ENCODE measurements at regions not wholly inside any gene's neighbourhood (a gene's known extent, or its start where the extent isn't known, plus 50 kb on each side); places are given as distances from the start of the nearest gene placed in this dataset.

- no peak for TF ChIP-seq TSHZ2 (CRISPR knock-in tag; IDR thresholded peaks at IDR 0.05)
- TF ChIP-seq GLIS3 (CRISPR knock-in tag; IDR thresholded peaks at IDR 0.05) = no peak
- TF ChIP-seq ESRRG (CRISPR knock-in tag; IDR thresholded peaks at IDR 0.05) = no peak
- no peak for ATAC-seq
Measured at GRCh38 chr20:11484479-11484878, 433.2 kb upstream of the BTBD3 start.

- TF ChIP-seq POU6F1 (CRISPR knock-in tag; IDR thresholded peaks at IDR 0.05; ENCODE audit: borderline replicate concordance, low read depth) (no peak), ISL1 (CRISPR knock-in tag; IDR thresholded peaks at IDR 0.05) (no peak), ZFP30 (CRISPR knock-in tag; IDR thresholded peaks at IDR 0.05) (no peak), CSRNP3 (CRISPR knock-in tag; IDR thresholded peaks at IDR 0.05) (no peak), TSHZ2 (CRISPR knock-in tag; IDR thresholded peaks at IDR 0.05) (no peak), ZNF565 (CRISPR knock-in tag; conservative IDR thresholded peaks at IDR 0.05; ENCODE audit: low read depth) (no peak), PPARA (CRISPR knock-in tag; IDR thresholded peaks at IDR 0.05; ENCODE audit: borderline replicate concordance) (no peak), TCF4 (CRISPR knock-in tag; IDR thresholded peaks at IDR 0.05; ENCODE audit: borderline replicate concordance) (no peak), BACH2 (CRISPR knock-in tag; IDR thresholded peaks at IDR 0.05; ENCODE audit: borderline replicate concordance) (no peak), GLIS3 (CRISPR knock-in tag; IDR thresholded peaks at IDR 0.05) (no peak), SNAI2 (CRISPR knock-in tag; IDR thresholded peaks at IDR 0.05) (no peak), RARB (CRISPR knock-in tag; IDR thresholded peaks at IDR 0.05) (no peak), ZNF8 (CRISPR knock-in tag; IDR thresholded peaks at IDR 0.05) (no peak)
- ATAC-seq = no peak
Measured at GRCh38 chr20:11492386-11492785, 425.3 kb upstream of the BTBD3 start.

GRCh38 chr20:11492846-11493245, 424.8 kb upstream of the BTBD3 start:
- ATAC-seq = no peak
- TF ChIP-seq ARNTL (CRISPR knock-in tag; IDR thresholded peaks at IDR 0.05; ENCODE audit: borderline replicate concordance, low read depth) = no peak
- no peak for TF ChIP-seq ISL1 (CRISPR knock-in tag; IDR thresholded peaks at IDR 0.05)
- no peak for TF ChIP-seq TSHZ2 (CRISPR knock-in tag; IDR thresholded peaks at IDR 0.05)
- no peak for TF ChIP-seq ZC3H10 (CRISPR knock-in tag; IDR thresholded peaks at IDR 0.05)
- no peak for TF ChIP-seq GLIS3 (CRISPR knock-in tag; IDR thresholded peaks at IDR 0.05)
- no peak for TF ChIP-seq TOX (CRISPR knock-in tag; IDR thresholded peaks at IDR 0.05; ENCODE audit: borderline replicate concordance)
- TF ChIP-seq ZNF70 (CRISPR knock-in tag; IDR thresholded peaks at IDR 0.05) = no peak
- TF ChIP-seq ZFP3 (CRISPR knock-in tag; IDR thresholded peaks at IDR 0.05) = no peak
- TF ChIP-seq RARB (CRISPR knock-in tag; IDR thresholded peaks at IDR 0.05) = no peak
- TF ChIP-seq CSRNP3 (CRISPR knock-in tag; IDR thresholded peaks at IDR 0.05) = no peak
- no peak for TF ChIP-seq CREB5 (CRISPR knock-in tag; IDR thresholded peaks at IDR 0.05; ENCODE audit: low read depth)
- TF ChIP-seq SNAI2 (CRISPR knock-in tag; IDR thresholded peaks at IDR 0.05) = no peak
- TF ChIP-seq ZFP30 (CRISPR knock-in tag; IDR thresholded peaks at IDR 0.05) = no peak
- no peak for TF ChIP-seq OSR1 (CRISPR knock-in tag; IDR thresholded peaks at IDR 0.05)
- no peak for TF ChIP-seq ZNF8 (CRISPR knock-in tag; IDR thresholded peaks at IDR 0.05)
- no peak for TF ChIP-seq CSDC2 (CRISPR knock-in tag; IDR thresholded peaks at IDR 0.05)
- TF ChIP-seq PPARA (CRISPR knock-in tag; IDR thresholded peaks at IDR 0.05; ENCODE audit: borderline replicate concordance) = no peak
- no peak for TF ChIP-seq ESRRG (CRISPR knock-in tag; IDR thresholded peaks at IDR 0.05)
